Spleen (tissue), 7 donors: ENCODE measurements at regions not wholly inside any gene's neighbourhood (a gene's known extent, or its start where the extent isn't known, plus 50 kb on each side); places are given as distances from the start of the nearest gene placed in this dataset.

Source experiments
- CTCF ChIP-seq, 11 experiments: fragments of 200-600 bp in 7 of 11; fragments of 450-650 bp in 4 of 11; sonication (generic) in 4 of 11; IDR thresholded peaks in 8 of 11; conservative IDR thresholded peaks in 3 of 11; 1 replicate in 7 of 11; 2 replicates in 4 of 11; pipeline versions ENCODE4 v1.4.0 to v1.8.0; 2016 to 2021; ENCODE audit warnings: antibody characterized with exemption in 11 of 11, inconsistent platforms in 4 of 11, mild to moderate bottlenecking in 1 of 11
- POLR2A ChIP-seq, 3 donors: fragments of 450-650 bp; IDR thresholded peaks; one replicate each; pipeline ENCODE4 v1.5.1; 2017; ENCODE audit warnings: antibody characterized with exemption in 3 of 3, mild to moderate bottlenecking in 1 of 3
- POLR2AphosphoS5 ChIP-seq, 3 donors: sonication (generic); formaldehyde crosslinking; IDR thresholded peaks; one replicate each; pipeline ENCODE4 v1.5.1; 2017; ENCODE audit warnings: antibody characterized with exemption in 3 of 3
- donor health status: DM: no; HTN: no; CAD: no; lungs with moderate emphysema.
- donor health status: DM: no; HTN: no; CAD: no.
- donor health status: DM: no; HTN: no; CAD: no.

GRCh38 chr1:164183854-164184635, 374.9 kb upstream of the PBX1 start:
- TF ChIP-seq CTCF (IDR thresholded peaks at IDR 0.05 in 8 of 11, conservative IDR thresholded peaks at IDR 0.05 in 3 of 11) (no peak), POLR2A (IDR thresholded peaks at IDR 0.05) (no peak), POLR2AphosphoS5 (IDR thresholded peaks at IDR 0.05) (no peak)
